HG03039 (cell line): ENCODE measurements at regions not wholly inside any gene's neighbourhood (a gene's known extent, or its start where the extent isn't known, plus 50 kb on each side); places are given as distances from the start of the nearest gene placed in this dataset.

Source experiments
- ATAC-seq: cut with Tn5 transposase; IDR thresholded peaks from one replicate; pipeline ENCODE4 v1.9.1; 2021; ENCODE audit warnings: mild to moderate bottlenecking, moderate library complexity; ENCODE audit not compliant: unreplicated experiment

GRCh38 chr12:126708492-126708896 is 1558.5 kb upstream of the TMEM132C start:
- ATAC-seq, result no peak

GRCh38 chr12:126718365-126718764 is 1548.6 kb upstream of the TMEM132C start:
- no peak for ATAC-seq

GRCh38 chr12:126719912-126720705 is 1546.9 kb upstream of the TMEM132C start:
- ATAC-seq, result no peak

- ATAC-seq, result no peak
Measured at GRCh38 chr12:126726481-126727217, 1540.3 kb upstream of the TMEM132C start.

- ATAC-seq, result no peak
Measured at GRCh38 chr12:126727218-126728075, 1539.5 kb upstream of the TMEM132C start.

GRCh38 chr12:126734296-126734695 is 1532.7 kb upstream of the TMEM132C start:
- ATAC-seq, result no peak

GRCh38 chr12:126734710-126735109 is 1532.3 kb upstream of the TMEM132C start:
- ATAC-seq, result no peak

GRCh38 chr12:126741536-126742240 is 1525.3 kb upstream of the TMEM132C start:
- no peak for ATAC-seq

GRCh38 chr12:126742241-126742641 is 1524.7 kb upstream of the TMEM132C start:
- ATAC-seq, result no peak

- ATAC-seq, result no peak
Measured at GRCh38 chr12:126747530-126748149, 1519.3 kb upstream of the TMEM132C start.

- ATAC-seq, result no peak
Measured at GRCh38 chr12:126752021-126752420, 1514.9 kb upstream of the TMEM132C start.

GRCh38 chr12:126757326-126757725 is 1509.6 kb upstream of the TMEM132C start:
- ATAC-seq, result no peak

GRCh38 chr12:126760092-126760491 is 1506.9 kb upstream of the TMEM132C start:
- no peak for ATAC-seq

GRCh38 chr12:126761420-126761819 is 1505.5 kb upstream of the TMEM132C start:
- no peak for ATAC-seq

- no peak for ATAC-seq
Measured at GRCh38 chr12:126762150-126762549, 1504.8 kb upstream of the TMEM132C start.

- ATAC-seq, result no peak
Measured at GRCh38 chr12:126763359-126763758, 1503.6 kb upstream of the TMEM132C start.

- ATAC-seq, result no peak
Measured at GRCh38 chr12:126767334-126767733, 1499.6 kb upstream of the TMEM132C start.

GRCh38 chr12:126768517-126768916 is 1498.5 kb upstream of the TMEM132C start:
- ATAC-seq, result no peak

GRCh38 chr12:126770188-126770587 is 1496.8 kb upstream of the TMEM132C start:
- ATAC-seq, result no peak

GRCh38 chr12:126772171-126772864 is 1494.7 kb upstream of the TMEM132C start:
- peak; percentile 68 for ATAC-seq
